ENCODE measurements at regions not wholly inside any gene's neighbourhood (a gene's known extent, or its start where the extent isn't known, plus 50 kb on each side); places are given as distances from the start of the nearest gene placed in this dataset.
"Not testable (repeated sequence)": the region's sequence is repeated elsewhere in the genome, so short reads cannot be mapped to it uniquely, and the experiment has no call there.

DNA sequence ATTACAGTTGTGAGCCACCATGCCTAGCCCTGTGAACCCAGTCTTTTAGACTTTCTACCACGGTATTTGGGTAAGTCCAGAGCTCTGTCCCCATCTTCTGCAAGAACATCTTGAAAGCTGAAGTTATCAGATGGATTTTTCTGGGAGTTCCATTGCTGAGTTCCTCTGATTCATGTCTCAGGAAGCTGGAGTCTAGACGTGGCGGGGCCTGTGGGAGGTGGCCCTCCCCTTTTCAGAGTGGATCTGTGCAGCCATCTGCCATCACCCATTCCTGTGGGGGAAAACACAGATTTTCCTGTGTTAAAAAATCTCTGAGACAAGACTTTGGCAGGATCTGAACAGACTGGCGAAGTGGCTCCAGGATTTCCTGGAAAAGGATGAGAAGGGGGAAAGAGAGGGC lies 234.3 kb downstream of the NPIPA7 start:
- not testable (repeated sequence) for TF ChIP-seq ZNF302 (tag by site-specific recombination; IDR thresholded peaks at IDR 0.05; ENCODE audit: low read depth); CTCF (tag by site-specific recombination; IDR thresholded peaks at IDR 0.05); ZSCAN16 (tag by site-specific recombination; IDR thresholded peaks at IDR 0.05); ZNF610 (tag by site-specific recombination; IDR thresholded peaks at IDR 0.05; ENCODE audit: borderline replicate concordance); PRDM2 (tag by site-specific recombination; IDR thresholded peaks at IDR 0.05; ENCODE audit: borderline replicate concordance); ZNF658 (tag by site-specific recombination; IDR thresholded peaks at IDR 0.05); ZNF426 (tag by site-specific recombination; IDR thresholded peaks at IDR 0.05); ZBTB1 (tag by site-specific recombination; IDR thresholded peaks at IDR 0.05); ZFP37 (tag by site-specific recombination; IDR thresholded peaks at IDR 0.05); ZNF24 (tag by site-specific recombination; IDR thresholded peaks at IDR 0.05); ZFP41 (tag by site-specific recombination; IDR thresholded peaks at IDR 0.05; ENCODE audit: borderline replicate concordance)
- TF ChIP-seq, protein P1, sequence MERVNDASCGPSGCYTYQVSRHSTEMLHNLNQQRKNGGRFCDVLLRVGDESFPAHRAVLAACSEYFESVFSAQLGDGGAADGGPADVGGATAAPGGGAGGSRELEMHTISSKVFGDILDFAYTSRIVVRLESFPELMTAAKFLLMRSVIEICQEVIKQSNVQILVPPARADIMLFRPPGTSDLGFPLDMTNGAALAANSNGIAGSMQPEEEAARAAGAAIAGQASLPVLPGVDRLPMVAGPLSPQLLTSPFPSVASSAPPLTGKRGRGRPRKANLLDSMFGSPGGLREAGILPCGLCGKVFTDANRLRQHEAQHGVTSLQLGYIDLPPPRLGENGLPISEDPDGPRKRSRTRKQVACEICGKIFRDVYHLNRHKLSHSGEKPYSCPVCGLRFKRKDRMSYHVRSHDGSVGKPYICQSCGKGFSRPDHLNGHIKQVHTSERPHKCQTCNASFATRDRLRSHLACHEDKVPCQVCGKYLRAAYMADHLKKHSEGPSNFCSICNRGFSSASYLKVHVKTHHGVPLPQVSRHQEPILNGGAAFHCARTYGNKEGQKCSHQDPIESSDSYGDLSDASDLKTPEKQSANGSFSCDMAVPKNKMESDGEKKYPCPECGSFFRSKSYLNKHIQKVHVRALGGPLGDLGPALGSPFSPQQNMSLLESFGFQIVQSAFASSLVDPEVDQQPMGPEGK (tag by site-specific recombination; IDR thresholded peaks at IDR 0.05) = not testable (repeated sequence)
- TF ChIP-seq, protein P2, sequence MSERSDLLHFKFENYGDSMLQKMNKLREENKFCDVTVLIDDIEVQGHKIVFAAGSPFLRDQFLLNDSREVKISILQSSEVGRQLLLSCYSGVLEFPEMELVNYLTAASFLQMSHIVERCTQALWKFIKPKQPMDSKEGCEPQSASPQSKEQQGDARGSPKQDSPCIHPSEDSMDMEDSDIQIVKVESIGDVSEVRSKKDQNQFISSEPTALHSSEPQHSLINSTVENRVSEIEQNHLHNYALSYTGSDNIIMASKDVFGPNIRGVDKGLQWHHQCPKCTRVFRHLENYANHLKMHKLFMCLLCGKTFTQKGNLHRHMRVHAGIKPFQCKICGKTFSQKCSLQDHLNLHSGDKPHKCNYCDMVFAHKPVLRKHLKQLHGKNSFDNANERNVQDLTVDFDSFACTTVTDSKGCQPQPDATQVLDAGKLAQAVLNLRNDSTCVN (tag by site-specific recombination; optimal IDR thresholded peaks at IDR 0.05) = not testable (repeated sequence)
- TF ChIP-seq, protein P3, sequence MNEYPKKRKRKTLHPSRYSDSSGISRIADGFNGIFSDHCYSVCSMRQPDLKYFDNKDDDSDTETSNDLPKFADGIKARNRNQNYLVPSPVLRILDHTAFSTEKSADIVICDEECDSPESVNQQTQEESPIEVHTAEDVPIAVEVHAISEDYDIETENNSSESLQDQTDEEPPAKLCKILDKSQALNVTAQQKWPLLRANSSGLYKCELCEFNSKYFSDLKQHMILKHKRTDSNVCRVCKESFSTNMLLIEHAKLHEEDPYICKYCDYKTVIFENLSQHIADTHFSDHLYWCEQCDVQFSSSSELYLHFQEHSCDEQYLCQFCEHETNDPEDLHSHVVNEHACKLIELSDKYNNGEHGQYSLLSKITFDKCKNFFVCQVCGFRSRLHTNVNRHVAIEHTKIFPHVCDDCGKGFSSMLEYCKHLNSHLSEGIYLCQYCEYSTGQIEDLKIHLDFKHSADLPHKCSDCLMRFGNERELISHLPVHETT (tag by site-specific recombination; IDR thresholded peaks at IDR 0.05) = not testable (repeated sequence)

Measured in HEK293 (cell line).